Glutamatergic neuron (in vitro differentiated cells): ENCODE measurements at regions not wholly inside any gene's neighbourhood (a gene's known extent, or its start where the extent isn't known, plus 50 kb on each side); places are given as distances from the start of the nearest gene placed in this dataset.
"Not testable (repeated sequence)": the region's sequence is repeated elsewhere in the genome, so short reads cannot be mapped to it uniquely, and the experiment has no call there.

Source experiments
- DNase-seq: peaks from one replicate; pipeline ENCODE4 v3.0.0; 2022
- H3K27ac Mint-ChIP-seq: one replicate; pipeline ENCODE4 v1.8.0; 2020; ENCODE audit warnings: mild to moderate bottlenecking, mixed read lengths, inconsistent platforms; ENCODE audit not compliant: unreplicated experiment
- H3K27me3 Mint-ChIP-seq: one replicate; pipeline ENCODE4 v1.8.0; 2020; ENCODE audit warnings: mild to moderate bottlenecking, moderate library complexity, mixed read lengths, inconsistent platforms; ENCODE audit not compliant: unreplicated experiment
- H3K36me3 Mint-ChIP-seq: one replicate; pipeline ENCODE4 v1.8.0; 2020; ENCODE audit warnings: mild to moderate bottlenecking, mixed read lengths, inconsistent platforms; ENCODE audit not compliant: unreplicated experiment
- H3K4me1 Mint-ChIP-seq: one replicate; pipeline ENCODE4 v1.8.0; 2020; ENCODE audit warnings: mild to moderate bottlenecking, low read depth, mixed read lengths, inconsistent platforms; ENCODE audit not compliant: unreplicated experiment
- H3K4me3 Mint-ChIP-seq: one replicate; pipeline ENCODE4 v1.8.0; 2020; ENCODE audit warnings: mild to moderate bottlenecking, mixed read lengths, inconsistent platforms; ENCODE audit not compliant: unreplicated experiment
- H3K9me3 Mint-ChIP-seq: one replicate; pipeline ENCODE4 v1.8.0; 2020; ENCODE audit warnings: mild to moderate bottlenecking, moderate library complexity, mixed read lengths, inconsistent platforms; ENCODE audit not compliant: unreplicated experiment
- CTCF ChIP-seq: fragments of 200-600 bp; sonication (generic); IDR thresholded peaks from one replicate; pipeline ENCODE4 v1.5.0; 2021; ENCODE audit not compliant: partially characterized antibody, unreplicated experiment

GRCh38 chr15:83372434-83372891 lies 74.7 kb upstream of the SH3GL3 start:
- Mint-ChIP-seq H3K36me3 (peaks cover 4% of the 10 kb centered on the region), H3K4me3 (no peak overlapping the region), H3K4me1 (peaks cover 5% of the 10 kb centered on the region), H3K9me3 (no peaks in the 10 kb centered on the region), H3K27ac (no peak overlapping the region), H3K27me3 (peaks cover 2% of the 10 kb centered on the region)
- DNase-seq = no peak
- no peak for TF ChIP-seq CTCF

DNA sequence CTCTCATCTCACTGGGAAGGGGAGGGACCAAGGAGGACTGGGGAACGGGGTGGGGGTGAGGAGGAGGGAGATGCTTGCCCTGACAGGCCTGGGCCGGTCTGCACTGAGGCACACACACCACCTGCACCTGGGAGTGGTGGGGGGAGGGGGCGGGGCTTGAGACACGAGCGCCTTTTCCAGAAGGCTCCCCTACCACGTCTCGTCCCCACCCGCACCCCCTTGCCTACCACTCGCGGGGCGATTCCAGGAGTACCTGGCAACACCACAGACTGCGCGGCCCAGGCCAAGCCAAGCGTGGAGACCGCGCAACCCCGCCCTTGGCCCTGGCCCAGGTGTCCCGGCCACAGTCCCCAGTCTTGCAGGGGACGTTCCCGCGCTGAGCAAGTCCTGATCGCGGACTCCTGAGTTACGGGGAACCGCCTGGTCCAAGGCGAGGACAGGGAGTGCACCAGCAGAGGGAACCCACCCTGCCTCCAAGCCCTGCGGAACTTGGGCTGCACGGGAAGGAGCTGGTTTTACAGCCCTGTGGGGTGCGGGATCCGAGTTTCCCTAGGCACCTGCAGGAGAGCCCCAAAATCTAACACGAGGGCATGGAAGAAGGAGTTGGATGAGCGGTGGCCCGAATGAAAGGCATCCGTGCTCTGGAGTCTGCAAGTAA lies 68.1 kb upstream of the SH3GL3 start:
- H3K9me3 Mint-ChIP-seq = peaks cover 3% of the 10 kb centered on the region
- no peak overlapping the region for H3K27ac Mint-ChIP-seq
- no peaks in the 10 kb centered on the region for H3K36me3 Mint-ChIP-seq
- no peaks in the 10 kb centered on the region for H3K4me1 Mint-ChIP-seq
- H3K4me3 Mint-ChIP-seq = no peak overlapping the region
- DNase-seq = no peak
- no peak for TF ChIP-seq CTCF
- H3K27me3 Mint-ChIP-seq = peaks cover 5% of the 10 kb centered on the region

DNA sequence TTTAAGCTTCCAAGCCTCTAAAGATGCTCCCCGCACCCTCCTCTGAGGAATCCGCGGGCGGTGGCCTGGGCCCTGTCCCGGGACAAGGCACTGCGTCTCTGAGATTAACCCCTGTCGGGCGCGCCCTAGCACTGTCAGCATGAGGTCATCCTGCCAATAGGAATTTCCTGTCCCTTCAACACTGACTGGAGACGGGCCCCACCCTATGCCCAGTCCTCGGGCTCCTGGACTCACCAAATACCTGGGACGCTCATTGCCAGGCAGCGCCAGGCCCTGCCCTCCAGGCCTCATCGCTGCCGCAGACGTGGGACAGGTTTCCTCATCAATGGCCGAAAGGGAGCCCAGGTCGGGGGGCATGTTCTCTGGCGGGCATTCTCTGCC lies 67.6 kb upstream of the SH3GL3 start:
- DNase-seq = no peak
- Mint-ChIP-seq H3K4me1 (no peaks in the 10 kb centered on the region), H3K27me3 (peaks cover 5% of the 10 kb centered on the region), H3K9me3 (peaks cover 3% of the 10 kb centered on the region), H3K27ac (no peak overlapping the region), H3K36me3 (no peaks in the 10 kb centered on the region), H3K4me3 (no peak overlapping the region)
- no peak for TF ChIP-seq CTCF

GRCh38 chr15:83380059-83380458 lies 67.1 kb upstream of the SH3GL3 start:
- no peak for DNase-seq
- H3K9me3 Mint-ChIP-seq = peaks cover 3% of the 10 kb centered on the region
- peaks cover 5% of the 10 kb centered on the region for H3K27me3 Mint-ChIP-seq
- TF ChIP-seq CTCF = no peak
- no peak overlapping the region for H3K4me3 Mint-ChIP-seq
- no peaks in the 10 kb centered on the region for H3K36me3 Mint-ChIP-seq
- no peaks in the 10 kb centered on the region for H3K4me1 Mint-ChIP-seq
- H3K27ac Mint-ChIP-seq = no peak overlapping the region

DNA sequence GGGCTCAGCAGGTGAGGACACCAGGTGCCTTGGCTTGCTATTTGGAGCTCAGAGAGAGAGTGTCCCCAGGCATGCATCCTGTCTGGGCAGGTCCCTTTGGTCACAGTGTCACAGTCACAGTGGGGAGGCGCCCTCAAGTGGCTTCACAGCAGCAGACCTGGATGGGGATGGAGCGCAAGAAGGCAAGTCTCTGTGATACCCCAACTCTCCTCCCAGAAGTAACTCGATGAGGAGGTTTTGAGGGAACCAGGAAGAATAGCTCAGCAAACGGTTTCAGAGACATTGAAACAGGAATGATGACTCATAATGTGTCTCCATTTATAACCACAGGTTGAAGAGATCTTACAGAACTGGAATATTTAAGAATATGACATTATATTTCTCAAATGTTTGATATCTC lies 66.5 kb upstream of the SH3GL3 start:
- no peak overlapping the region for H3K27ac Mint-ChIP-seq

GRCh38 chr15:83383608-83384139 lies 63.5 kb upstream of the SH3GL3 start:
- DNase-seq = not testable (repeated sequence)
- peak overlapping the region; percentile 81 for H3K4me3 Mint-ChIP-seq
- peak overlapping the region; percentile 91 for H3K27ac Mint-ChIP-seq

More for the DNA sequence above, 66.5 kb upstream of the SH3GL3 start:
- peak; percentile 47 for DNase-seq
- Mint-ChIP-seq H3K36me3 (no peaks in the 10 kb centered on the region), H3K27me3 (peaks cover 5% of the 10 kb centered on the region), H3K9me3 (peaks cover 3% of the 10 kb centered on the region), H3K4me1 (no peaks in the 10 kb centered on the region), H3K4me3 (no peak overlapping the region)
- no peak for TF ChIP-seq CTCF

More at GRCh38 chr15:83383608-83384139, 63.5 kb upstream of the SH3GL3 start:
- H3K27me3 Mint-ChIP-seq, H3K4me1 Mint-ChIP-seq, H3K9me3 Mint-ChIP-seq, H3K36me3 Mint-ChIP-seq: not testable (repeated sequence)
